Naive thymus-derived CD8-positive, alpha-beta T cell (primary cell): ENCODE measurements at regions not wholly inside any gene's neighbourhood (a gene's known extent, or its start where the extent isn't known, plus 50 kb on each side); places are given as distances from the start of the nearest gene placed in this dataset.
A peak's percentile ranks its signal among the peaks of the same experiment; 100 is the strongest.
"Not testable (repeated sequence)": the region's sequence is repeated elsewhere in the genome, so short reads cannot be mapped to it uniquely, and the experiment has no call there.

Experiments used
- ATAC-seq, 2 donors: fragments of 150-1000 bp; cut with Tn5 transposase in 1 of 2; sonication (Bioruptor Pico), chemical (Tn5 transposase) in 1 of 2; 1 replicate in 1 of 2; 2 replicates in 1 of 2; pipeline ENCODE4 v1.10.0; 2021; ENCODE audit warnings: mild to moderate bottlenecking in 2 of 2, moderate library complexity in 2 of 2
- POLR2A ChIA-PET: fragments of 350-600 bp; sonication (Branson Sonifier 250); formaldehyde crosslinking; loops from one replicate; lab custom pipeline; 2021; ENCODE audit warnings: antibody characterized with exemption; lab: Charles Lee
- DNase-seq, 10 donors: peaks; one replicate each; pipeline versions ENCODE4 v3.0.0 to v3.0.0-alpha.2; 2020 to 2022
- H3K27ac Mint-ChIP-seq, 10 donors: one replicate each; pipeline ENCODE4 v1.8.0; 2020 to 2022; ENCODE audit warnings: mild to moderate bottlenecking in 10 of 10, mixed read lengths in 10 of 10, moderate library complexity in 4 of 10, inconsistent platforms in 1 of 10
- H3K27me3 Mint-ChIP-seq, 5 donors: one replicate each; pipeline ENCODE4 v1.8.0; 2021 to 2022; ENCODE audit warnings: mixed read lengths in 5 of 5
- H3K36me3 Mint-ChIP-seq, 3 donors: one replicate each; pipeline ENCODE4 v1.8.0; 2020 to 2022; ENCODE audit warnings: mixed read lengths in 3 of 3, mild to moderate bottlenecking in 2 of 3, inconsistent platforms in 1 of 3
- H3K4me1 Mint-ChIP-seq, 4 donors: one replicate each; pipeline ENCODE4 v1.8.0; 2021 to 2022; ENCODE audit warnings: mixed read lengths in 4 of 4
- H3K4me3 Mint-ChIP-seq, 10 donors: one replicate each; pipeline ENCODE4 v1.8.0; 2020 to 2022; ENCODE audit warnings: mild to moderate bottlenecking in 10 of 10, mixed read lengths in 10 of 10, moderate library complexity in 6 of 10, inconsistent platforms in 1 of 10
- H3K9me3 Mint-ChIP-seq, 9 donors: one replicate each; pipeline ENCODE4 v1.8.0; 2020 to 2022; ENCODE audit warnings: mixed read lengths in 9 of 9, mild to moderate bottlenecking in 3 of 9, inconsistent platforms in 1 of 9, moderate library complexity in 1 of 9

- ATAC-seq, result peak; percentile 65 to 80
Measured at GRCh38 chr6:44002593-44003344, 124.5 kb downstream of the MRPL14 start.

GRCh38 chr6:44002067-44002592, 125.1 kb downstream of the MRPL14 start:
- Mint-ChIP-seq H3K36me3 (no peaks in the 10 kb centered on the region), H3K27me3 (peaks cover 16 to 57% (median 24%) of the 10 kb centered on the region in 5 donors), H3K27ac (no peak overlapping the region), H3K4me3 (peak overlapping the region; percentile 52 to 82 (median 70)), H3K4me1 (peaks cover 6 to 25% (median 12%) of the 10 kb centered on the region in 4 donors), H3K9me3 (no peaks in the 10 kb centered on the region)
- POLR2A ChIA-PET, result no interaction called here
- ATAC-seq (peak; percentile 61 to 63), DNase-seq (peak in 1 of 10 donors; percentile 16)

More at GRCh38 chr6:44002593-44003344, 124.5 kb downstream of the MRPL14 start:
- no peaks in the 10 kb centered on the region for H3K36me3 Mint-ChIP-seq
- H3K27ac Mint-ChIP-seq, result no peak overlapping the region
- peak overlapping the region; percentile 62 to 88 (median 74) for H3K4me3 Mint-ChIP-seq
- DNase-seq, result peak; percentile 22 to 75 (median 52)
- no peaks in the 10 kb centered on the region for H3K9me3 Mint-ChIP-seq
- H3K27me3 Mint-ChIP-seq, result peaks cover 17 to 62% (median 29%) of the 10 kb centered on the region in 5 donors
- POLR2A ChIA-PET, result no interaction called here
- peaks cover 6 to 25% (median 12%) of the 10 kb centered on the region in 4 donors for H3K4me1 Mint-ChIP-seq

GRCh38 chr6:44001318-44002066, 125.8 kb downstream of the MRPL14 start:
- Mint-ChIP-seq H3K27me3 (peaks cover 15 to 51% (median 22%) of the 10 kb centered on the region in 5 donors), H3K4me1 (peaks cover 6 to 25% (median 12%) of the 10 kb centered on the region in 4 donors), H3K27ac (no peak overlapping the region), H3K36me3 (no peaks in the 10 kb centered on the region), H3K4me3 (peak overlapping the region; percentile 7 to 82 (median 50)), H3K9me3 (no peaks in the 10 kb centered on the region)
- ATAC-seq (no peak), DNase-seq (no peak)
- POLR2A ChIA-PET, result no interaction called here

- DNase-seq (peak in 6 of 10 donors; percentile 17 to 49 (median 21)), ATAC-seq (peak in 1 of 2 donors; percentile 51)
- H3K27ac Mint-ChIP-seq, result peak overlapping the region in 2 of 10 donors; percentile 40 to 58
- no peaks in the 10 kb centered on the region for H3K9me3 Mint-ChIP-seq
- H3K4me1 Mint-ChIP-seq, result peaks cover 6 to 25% (median 12%) of the 10 kb centered on the region in 4 donors
- H3K27me3 Mint-ChIP-seq, result peaks cover 5 to 39% (median 16%) of the 10 kb centered on the region in 5 donors
- POLR2A ChIA-PET, result interaction anchor here (0.7 kb wide), 1 partner anchor 9 kb away, joined by 4 read pairs; no protein-coding TSS in a partner anchor
- peak overlapping the region in 5 of 10 donors; percentile 35 to 81 (median 50) for H3K4me3 Mint-ChIP-seq
- no peaks in the 10 kb centered on the region for H3K36me3 Mint-ChIP-seq
Measured at GRCh38 chr6:44000164-44000842, 126.9 kb downstream of the MRPL14 start.

- peak overlapping the region in 1 of 10 donors; percentile 14 for H3K27ac Mint-ChIP-seq
- peaks cover 5 to 33% (median 14%) of the 10 kb centered on the region in 5 donors for H3K27me3 Mint-ChIP-seq
- POLR2A ChIA-PET, result no interaction called here
- peaks cover 6 to 25% (median 12%) of the 10 kb centered on the region in 4 donors for H3K4me1 Mint-ChIP-seq
- DNase-seq (no peak), ATAC-seq (no peak)
- no peaks in the 10 kb centered on the region for H3K36me3 Mint-ChIP-seq
- H3K4me3 Mint-ChIP-seq, result no peak overlapping the region
- H3K9me3 Mint-ChIP-seq, result no peaks in the 10 kb centered on the region
Measured at GRCh38 chr6:43999628-44000027, 127.6 kb downstream of the MRPL14 start.

- ATAC-seq, H3K9me3 Mint-ChIP-seq, POLR2A ChIA-PET, H3K4me3 Mint-ChIP-seq, DNase-seq, H3K36me3 Mint-ChIP-seq: not testable (repeated sequence)
- Mint-ChIP-seq H3K27ac (peak overlapping the region in 1 of 10 donors; percentile 62), H3K4me1 (peaks cover 6 to 25% (median 10%) of the 10 kb centered on the region in 4 donors), H3K27me3 (peaks cover 0 to 24% (median 9%) of the 10 kb centered on the region in 5 donors)
Measured at GRCh38 chr6:43998592-43999243, 128.5 kb downstream of the MRPL14 start.

- H3K4me3 Mint-ChIP-seq, H3K36me3 Mint-ChIP-seq, H3K9me3 Mint-ChIP-seq, DNase-seq, ATAC-seq, POLR2A ChIA-PET, H3K27ac Mint-ChIP-seq: not testable (repeated sequence)
- peaks cover 5 to 21% (median 8%) of the 10 kb centered on the region in 4 donors for H3K4me1 Mint-ChIP-seq
- H3K27me3 Mint-ChIP-seq, result peaks cover 0 to 19% (median 8%) of the 10 kb centered on the region in 5 donors
Measured at GRCh38 chr6:43997990-43998585, 129.2 kb downstream of the MRPL14 start.

- Mint-ChIP-seq H3K27ac (no peak overlapping the region), H3K4me1 (peaks cover 3 to 15% (median 6%) of the 10 kb centered on the region in 4 donors), H3K9me3 (no peaks in the 10 kb centered on the region), H3K4me3 (peak overlapping the region in 1 of 10 donors; percentile 23), H3K27me3 (peaks cover 0 to 17% (median 8%) of the 10 kb centered on the region in 5 donors), H3K36me3 (no peaks in the 10 kb centered on the region)
- POLR2A ChIA-PET, result no interaction called here
- ATAC-seq (no peak), DNase-seq (no peak)
Measured at GRCh38 chr6:43997345-43997677, 129.9 kb downstream of the MRPL14 start.

GRCh38 chr6:43996618-43997344, 130.5 kb downstream of the MRPL14 start:
- ATAC-seq (no peak), DNase-seq (no peak)
- POLR2A ChIA-PET, result no interaction called here
- Mint-ChIP-seq H3K4me1 (peaks cover 3 to 15% (median 6%) of the 10 kb centered on the region in 4 donors), H3K36me3 (no peaks in the 10 kb centered on the region), H3K4me3 (no peak overlapping the region), H3K27ac (no peak overlapping the region), H3K9me3 (no peaks in the 10 kb centered on the region), H3K27me3 (peaks cover 0 to 17% (median 8%) of the 10 kb centered on the region in 5 donors)

GRCh38 chr6:43995137-43995536, 132.1 kb downstream of the MRPL14 start:
- Mint-ChIP-seq H3K9me3 (no peaks in the 10 kb centered on the region), H3K36me3 (no peaks in the 10 kb centered on the region), H3K27ac (no peak overlapping the region), H3K4me3 (no peak overlapping the region), H3K4me1 (peaks cover 0 to 4% (median under 1%) of the 10 kb centered on the region in 4 donors), H3K27me3 (peaks cover 0 to 8% (median 3%) of the 10 kb centered on the region in 5 donors)
- POLR2A ChIA-PET, result no interaction called here
- DNase-seq (no peak), ATAC-seq (no peak)

- peaks cover 0 to 3% (median 0%) of the 10 kb centered on the region in 5 donors for H3K27me3 Mint-ChIP-seq
- no peaks in the 10 kb centered on the region for H3K36me3 Mint-ChIP-seq
- POLR2A ChIA-PET, result no interaction called here
- H3K4me1 Mint-ChIP-seq, result no peaks in the 10 kb centered on the region
- H3K9me3 Mint-ChIP-seq, result no peaks in the 10 kb centered on the region
- no peak overlapping the region for H3K27ac Mint-ChIP-seq
- DNase-seq, result no peak
- H3K4me3 Mint-ChIP-seq, result no peak overlapping the region
- no peak for ATAC-seq
Measured at GRCh38 chr6:43993881-43994523, 133.2 kb downstream of the MRPL14 start.
